GM19463 (cell line): ENCODE measurements at regions not wholly inside any gene's neighbourhood (a gene's known extent, or its start where the extent isn't known, plus 50 kb on each side); places are given as distances from the start of the nearest gene placed in this dataset.
"Not testable (repeated sequence)": the region's sequence is repeated elsewhere in the genome, so short reads cannot be mapped to it uniquely, and the experiment has no call there.

Experiments used
- ATAC-seq: cut with Tn5 transposase; IDR thresholded peaks from one replicate; pipeline ENCODE4 v1.9.1; 2021; ENCODE audit warnings: mild to moderate bottlenecking, moderate library complexity; ENCODE audit not compliant: unreplicated experiment

GRCh38 chr4:158053086-158053485 is 119.7 kb downstream of the GASK1B start:
- no peak for ATAC-seq

GRCh38 chr4:158051401-158052235 is 121.2 kb downstream of the GASK1B start:
- ATAC-seq: no peak

- no peak for ATAC-seq
Measured at GRCh38 chr4:158050942-158051341, 121.9 kb downstream of the GASK1B start.

DNA sequence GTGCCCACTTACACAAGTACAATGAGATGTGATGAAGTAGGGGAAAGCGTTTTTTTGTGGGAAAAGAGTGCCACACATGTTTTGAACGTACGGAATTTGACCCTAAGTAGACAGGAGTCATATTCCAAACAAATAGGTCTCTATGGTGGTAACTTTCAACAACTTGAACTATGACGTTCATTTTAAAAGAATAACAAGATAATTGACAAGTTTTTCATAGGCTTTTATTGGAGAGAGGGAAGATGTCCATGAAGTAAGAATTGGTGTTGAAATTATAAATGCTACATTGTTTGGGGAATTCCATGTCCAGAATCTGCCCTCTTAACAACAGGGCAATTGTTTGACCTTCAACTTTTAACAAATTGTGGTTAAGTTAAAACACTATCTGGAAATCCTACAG is 126.5 kb downstream of the GASK1B start:
- no peak for ATAC-seq

DNA sequence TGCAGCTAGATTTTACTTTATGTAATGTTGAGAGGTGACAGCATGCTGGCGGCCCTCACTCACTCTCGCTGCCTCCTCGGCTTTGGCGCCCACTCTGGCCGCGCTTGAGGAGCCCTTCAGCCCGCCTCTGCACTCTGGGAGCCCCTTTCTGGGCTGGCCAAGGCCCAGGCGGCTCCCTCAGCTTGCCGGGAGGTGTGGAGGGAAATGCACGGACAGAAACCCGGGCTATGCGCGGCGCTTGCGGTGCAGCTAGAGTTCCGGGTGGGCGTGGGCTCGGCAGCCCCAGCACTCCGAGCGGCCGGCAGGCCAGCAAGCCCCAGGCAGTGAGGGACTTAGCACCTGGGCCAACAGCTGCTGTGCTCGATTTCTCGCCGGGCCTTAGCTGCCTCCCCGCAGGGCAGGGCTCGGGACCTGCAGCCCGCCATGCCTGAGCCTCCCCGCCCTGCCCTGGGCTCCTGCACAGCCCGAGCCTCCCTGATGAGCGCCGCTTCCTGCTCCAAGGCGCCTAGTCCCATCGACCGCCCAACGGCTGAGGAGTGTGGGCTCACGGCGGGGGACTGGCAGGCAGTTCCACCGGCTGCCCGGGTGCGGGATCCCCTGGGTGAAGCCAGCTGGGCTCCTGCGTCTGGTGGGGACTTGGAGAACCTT is 128.7 kb downstream of the GASK1B start:
- ATAC-seq: no peak

GRCh38 chr4:158042591-158043030 is 130.2 kb downstream of the GASK1B start:
- no peak for ATAC-seq

DNA sequence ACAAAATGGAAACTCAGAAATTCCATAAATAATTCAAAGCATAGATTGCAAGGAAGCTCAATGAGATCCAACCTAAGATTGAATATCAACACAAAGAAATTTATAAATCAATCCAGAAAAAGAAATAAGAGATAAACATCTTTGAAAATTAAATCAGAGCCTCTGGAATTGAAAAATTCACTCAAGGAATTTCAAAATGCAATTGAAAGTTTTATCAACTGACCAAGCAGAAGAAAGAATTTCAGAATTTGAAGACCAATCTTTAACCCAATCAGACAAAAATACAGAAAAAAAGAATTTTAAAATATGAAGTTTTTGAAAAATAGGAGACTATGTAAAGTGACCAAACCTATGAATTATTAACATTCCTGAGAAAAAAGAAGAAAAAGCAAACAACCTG is 134.1 kb downstream of the GASK1B start:
- no peak for ATAC-seq

DNA sequence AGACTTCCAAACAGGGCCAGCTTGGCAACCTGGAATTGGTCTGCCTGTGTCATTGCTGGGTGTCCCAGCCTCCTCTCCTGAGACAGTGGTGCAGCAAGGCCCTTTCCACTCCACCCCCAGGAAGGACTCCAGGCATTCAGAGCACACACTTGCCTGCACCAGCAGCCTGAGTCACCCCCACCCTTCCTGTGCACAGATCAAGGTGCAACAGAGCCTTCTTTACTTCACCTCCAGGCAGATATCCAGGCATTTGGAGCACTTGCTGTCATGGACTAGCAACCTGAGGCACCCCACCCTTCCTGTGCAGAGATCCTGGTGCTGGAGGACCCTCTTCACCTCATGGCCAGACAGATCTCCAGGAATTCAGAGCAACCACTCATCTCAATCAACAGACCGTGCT is 135.8 kb downstream of the GASK1B start:
- ATAC-seq: no peak

DNA sequence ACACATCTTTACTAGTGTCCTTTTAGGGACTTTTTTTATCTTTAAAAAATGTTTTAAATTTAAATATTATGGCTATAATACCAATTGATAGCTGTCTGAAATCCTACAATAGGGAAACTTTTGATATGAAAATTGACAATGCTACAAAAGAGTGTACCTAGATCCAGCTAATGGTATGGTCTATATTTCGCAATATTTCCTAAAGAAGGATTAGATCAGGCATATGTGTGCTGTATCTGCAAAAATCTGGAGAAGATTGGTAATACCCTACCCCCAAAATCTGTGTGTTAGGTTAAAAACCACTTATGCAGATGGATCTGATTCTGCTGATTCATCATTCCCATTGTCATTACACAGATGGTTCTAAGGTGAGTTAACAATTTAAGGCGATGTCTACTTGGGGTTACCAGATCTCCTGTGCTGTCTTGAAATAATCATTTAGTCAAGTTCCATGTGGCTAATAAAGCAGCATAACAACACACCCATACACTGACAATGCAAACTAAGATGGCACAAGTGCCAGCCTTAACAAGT is 137.1 kb downstream of the GASK1B start:
- ATAC-seq: no peak

DNA sequence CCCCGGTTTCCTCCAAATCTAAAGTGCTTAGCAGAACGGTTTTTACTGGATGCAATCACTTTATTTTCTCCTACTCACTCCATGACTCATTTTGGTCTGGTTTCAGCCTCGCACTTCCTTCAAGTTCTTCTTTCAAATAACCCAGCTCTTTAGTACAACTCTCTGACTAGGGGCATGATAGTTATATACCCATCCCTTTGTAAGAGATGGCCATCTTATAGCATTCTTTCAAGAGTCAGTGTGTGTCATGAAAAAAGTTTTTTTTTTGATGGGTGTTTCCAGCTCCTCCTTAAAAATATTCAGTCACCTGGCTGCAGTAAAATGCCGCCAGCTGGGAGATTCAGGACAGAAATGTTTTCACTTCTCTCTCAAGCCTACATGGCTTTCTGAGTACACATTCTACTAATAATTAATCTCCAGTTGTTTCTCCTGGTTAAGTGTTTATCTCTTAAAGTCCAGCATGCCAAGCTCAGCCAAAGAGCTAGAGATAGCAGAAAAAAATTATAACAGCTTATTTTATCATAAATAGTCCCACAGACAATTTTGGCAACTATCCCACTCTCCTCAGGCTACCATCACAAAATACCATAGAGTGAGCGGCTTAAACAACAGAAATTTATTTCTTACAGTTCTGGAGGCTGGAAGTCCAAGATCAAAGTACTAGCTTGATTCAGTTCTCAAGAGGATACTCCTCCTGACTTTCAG is 139.3 kb downstream of the GASK1B start:
- no peak for ATAC-seq

GRCh38 chr4:158032733-158033415 is 140.0 kb downstream of the GASK1B start:
- no peak for ATAC-seq

DNA sequence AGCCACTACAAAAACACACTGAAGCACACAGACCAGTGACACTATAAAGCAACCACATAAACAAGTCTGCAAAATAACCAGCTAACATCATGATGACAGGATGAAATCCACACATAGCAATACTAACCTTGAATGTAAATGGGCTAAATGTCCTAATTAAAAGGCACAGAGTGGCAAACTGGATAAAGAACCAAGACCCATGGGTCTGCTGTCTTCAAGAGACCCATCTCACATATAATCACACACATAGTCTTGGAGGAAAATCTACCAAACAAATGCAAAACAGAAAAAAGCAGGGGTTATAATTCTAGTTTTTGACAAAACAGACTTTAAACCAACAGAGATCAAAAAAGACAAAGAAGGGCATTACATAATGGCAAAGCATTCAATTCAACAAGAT is 144.4 kb downstream of the GASK1B start:
- not testable (repeated sequence) for ATAC-seq

DNA sequence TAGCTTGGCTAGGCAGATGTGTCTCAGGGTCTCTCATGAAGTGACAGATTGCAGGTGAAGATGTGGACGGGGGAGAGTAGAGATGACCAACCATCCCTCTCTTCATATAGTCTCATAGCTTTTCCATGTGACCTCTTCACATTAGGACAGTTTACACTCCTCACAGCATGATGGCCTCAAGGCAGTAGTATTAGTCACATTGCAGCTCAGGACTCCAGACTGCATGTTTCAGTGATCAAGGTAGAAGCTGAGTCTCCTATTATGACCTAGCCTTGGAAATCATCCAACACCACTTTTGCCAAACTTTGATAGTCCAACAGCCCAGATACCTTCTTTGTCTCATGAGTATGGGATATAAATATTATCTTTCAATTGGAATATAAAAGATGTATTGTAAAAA is 147.7 kb downstream of the GASK1B start:
- no peak for ATAC-seq

DNA sequence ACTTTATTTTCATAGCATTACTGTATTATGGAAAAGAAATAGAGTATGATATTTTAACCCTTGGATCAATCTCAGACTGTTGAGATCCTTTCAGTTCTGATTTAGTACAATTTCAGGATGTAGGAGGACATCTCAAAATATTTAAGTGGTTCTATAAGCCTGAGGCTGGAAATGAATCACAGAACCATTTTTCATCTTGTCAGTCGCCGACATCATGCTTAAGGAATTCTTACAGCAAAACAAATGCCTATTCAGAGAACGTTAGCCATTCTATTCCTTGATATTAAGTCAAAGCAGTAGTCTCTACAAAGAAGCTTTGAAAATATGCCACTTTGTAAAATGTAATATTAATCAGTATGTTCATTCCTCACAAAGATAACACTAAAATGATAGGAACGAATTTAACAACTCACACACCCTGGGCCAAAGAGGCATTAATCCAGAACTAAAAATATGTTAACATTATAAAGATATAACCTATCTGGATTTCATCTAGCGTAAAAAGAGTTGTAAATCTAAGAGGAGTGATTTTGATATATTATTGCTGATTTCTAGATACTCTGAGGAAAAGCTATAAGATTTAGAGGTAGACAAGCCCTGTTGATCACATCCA is 152.0 kb downstream of the GASK1B start:
- ATAC-seq: no peak

- ATAC-seq: no peak
Measured at GRCh38 chr4:158020176-158020575, 152.6 kb downstream of the GASK1B start.

DNA sequence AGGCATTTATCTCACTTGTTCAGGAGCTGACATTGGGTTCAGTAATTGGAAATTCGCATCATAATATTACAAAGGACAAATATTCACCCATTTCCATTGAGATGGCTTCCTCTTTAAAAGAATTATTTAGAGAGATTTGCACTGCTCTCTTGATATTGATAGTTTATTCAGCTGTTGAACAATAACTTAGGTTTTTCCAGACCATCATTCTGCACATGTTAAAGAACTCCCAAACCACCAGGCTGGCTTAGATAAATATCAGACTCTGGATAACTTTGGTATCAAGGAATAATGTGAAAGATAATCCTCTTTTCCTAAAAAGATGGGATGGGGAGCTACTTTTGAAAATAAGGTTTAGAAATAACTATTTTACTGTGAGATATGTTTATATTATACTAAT is 154.0 kb downstream of the GASK1B start:
- no peak for ATAC-seq

DNA sequence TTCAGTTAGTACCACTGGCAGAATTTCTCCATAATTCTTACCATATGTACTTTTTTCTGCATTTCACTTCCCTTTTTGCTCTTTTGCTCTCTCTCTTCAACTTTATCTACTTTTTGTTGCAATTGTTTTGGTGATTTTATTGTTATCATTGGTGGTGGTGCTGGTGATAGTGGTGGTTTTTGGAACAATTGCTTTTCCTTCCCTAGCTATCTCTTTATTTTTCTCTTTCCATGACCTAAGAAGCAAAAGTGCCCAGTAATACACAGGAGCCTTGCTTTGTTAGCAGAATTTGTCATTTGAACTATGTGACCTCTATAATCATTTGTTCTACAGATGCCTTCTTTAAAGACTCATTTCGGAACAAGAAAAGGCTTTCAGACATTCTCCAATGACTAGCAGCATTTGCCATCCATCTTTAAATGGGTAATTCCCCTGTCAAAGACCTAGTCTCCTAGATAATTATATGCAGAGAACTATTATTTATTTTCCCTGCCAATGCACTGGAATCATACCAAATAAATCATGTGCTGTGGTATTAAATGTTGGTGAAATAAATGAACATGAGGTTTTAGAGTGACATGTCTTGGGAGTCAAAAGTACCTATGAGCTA is 154.5 kb downstream of the GASK1B start:
- ATAC-seq: no peak

DNA sequence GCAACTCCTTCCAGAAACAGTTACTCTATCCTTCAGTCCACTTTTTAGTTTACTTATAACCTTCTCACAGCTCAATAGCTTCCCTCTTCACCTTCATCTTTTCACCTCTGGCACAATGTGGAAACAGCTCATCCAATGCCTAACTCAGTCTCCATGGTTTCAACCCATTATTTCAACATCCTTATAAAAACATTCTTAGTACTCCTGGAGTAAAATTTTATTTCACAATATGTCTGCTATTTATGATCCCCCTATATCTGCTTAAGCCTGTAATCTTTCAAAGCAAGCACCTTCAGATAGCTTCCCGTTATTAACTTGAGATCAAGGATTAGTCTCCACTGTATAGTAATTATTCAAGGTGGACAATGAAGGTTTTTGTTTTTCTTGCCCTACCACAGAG is 156.3 kb downstream of the GASK1B start:
- no peak for ATAC-seq

GRCh38 chr4:158015241-158015640 is 157.6 kb downstream of the GASK1B start:
- no peak for ATAC-seq

DNA sequence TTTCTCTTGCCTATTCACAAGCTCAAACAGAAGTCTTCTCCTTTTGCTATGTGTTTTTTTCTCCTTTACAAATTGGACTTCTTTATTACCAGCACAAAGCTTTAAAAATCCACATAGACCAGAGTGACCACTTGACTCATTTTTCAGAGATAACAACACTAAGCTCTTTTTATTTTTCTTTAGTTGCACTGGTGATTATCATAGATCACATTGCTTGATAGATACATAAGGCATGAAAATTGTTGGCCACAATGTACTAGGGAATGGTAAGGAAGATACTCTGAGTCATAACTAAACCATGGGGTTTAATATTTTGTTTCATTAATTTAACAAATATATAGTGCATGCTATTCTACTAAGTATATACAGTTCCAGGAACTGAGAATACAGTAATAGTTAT is 159.0 kb downstream of the GASK1B start:
- ATAC-seq: no peak
